Inflammatory macrophage treated with lipopolysaccharide for 1 hour (primary cell): ENCODE measurements at regions not wholly inside any gene's neighbourhood (a gene's known extent, or its start where the extent isn't known, plus 50 kb on each side); places are given as distances from the start of the nearest gene placed in this dataset.
"Not testable (repeated sequence)": the region's sequence is repeated elsewhere in the genome, so short reads cannot be mapped to it uniquely, and the experiment has no call there.

Source experiments
- DNase-seq, 2 donors: peaks; one replicate each; pipeline ENCODE4 v3.0.0-alpha.2; 2020 to 2022

DNA sequence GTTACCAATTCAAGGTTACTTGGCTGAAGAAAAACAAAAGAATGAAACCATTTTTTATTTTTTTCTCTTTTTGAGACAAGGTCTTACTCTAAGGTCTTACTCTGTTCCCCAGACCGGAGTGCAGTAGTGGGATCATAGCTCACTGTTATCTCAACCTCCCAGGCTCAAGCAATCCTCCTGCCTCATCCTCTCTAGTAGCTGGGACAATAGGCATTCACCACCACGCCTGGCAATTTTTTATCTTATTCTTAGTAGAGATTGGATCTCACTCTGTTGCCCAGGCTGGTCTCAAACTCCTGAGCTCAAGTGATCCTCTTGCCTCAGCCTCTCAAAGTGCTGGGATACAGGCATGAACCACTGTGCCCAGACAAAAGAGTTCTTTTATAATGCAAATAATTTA lies 3732.0 kb upstream of the OR11H1 start:
- DNase-seq: not testable (repeated sequence)

DNA sequence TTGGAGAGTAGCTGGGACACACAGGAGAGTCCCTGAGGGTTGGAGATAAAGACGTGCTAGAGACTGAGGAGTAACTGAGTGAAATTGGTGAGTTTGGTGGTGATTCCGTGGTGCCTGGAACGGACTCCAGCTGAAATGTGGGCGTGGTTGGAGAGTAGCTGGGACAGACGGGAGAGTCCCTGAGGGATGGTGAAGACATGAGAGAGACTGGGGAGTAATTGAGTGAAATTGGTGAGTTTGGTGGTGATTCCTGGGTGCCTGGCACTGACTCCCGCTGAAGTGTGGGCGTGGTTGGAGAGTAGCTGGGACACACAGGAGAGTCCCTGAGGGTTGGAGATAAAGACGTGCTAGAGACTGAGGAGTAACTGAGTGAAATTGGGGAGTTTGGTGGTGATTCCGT lies 3712.5 kb upstream of the OR11H1 start:
- DNase-seq: not testable (repeated sequence)

DNA sequence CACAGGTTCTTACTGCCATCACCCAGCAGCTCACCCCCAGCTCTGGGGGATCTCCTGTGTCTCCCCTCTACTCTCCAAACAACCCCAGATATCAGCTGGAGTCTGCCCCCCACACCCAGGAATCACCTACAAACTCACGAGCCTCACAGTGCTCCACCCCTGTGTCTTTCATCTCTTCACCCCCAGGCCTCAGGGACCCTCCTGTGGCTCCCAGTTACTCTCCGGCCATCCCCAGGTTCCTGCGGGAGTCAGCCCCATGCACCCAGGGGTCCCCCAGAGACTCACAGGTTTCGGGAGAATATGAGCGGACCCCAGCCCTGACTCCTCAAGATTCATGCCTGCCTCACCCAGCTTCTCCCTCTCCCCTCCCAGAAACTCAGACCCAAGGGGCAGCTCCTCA lies 3709.1 kb upstream of the OR11H1 start:
- DNase-seq: not testable (repeated sequence)

DNA sequence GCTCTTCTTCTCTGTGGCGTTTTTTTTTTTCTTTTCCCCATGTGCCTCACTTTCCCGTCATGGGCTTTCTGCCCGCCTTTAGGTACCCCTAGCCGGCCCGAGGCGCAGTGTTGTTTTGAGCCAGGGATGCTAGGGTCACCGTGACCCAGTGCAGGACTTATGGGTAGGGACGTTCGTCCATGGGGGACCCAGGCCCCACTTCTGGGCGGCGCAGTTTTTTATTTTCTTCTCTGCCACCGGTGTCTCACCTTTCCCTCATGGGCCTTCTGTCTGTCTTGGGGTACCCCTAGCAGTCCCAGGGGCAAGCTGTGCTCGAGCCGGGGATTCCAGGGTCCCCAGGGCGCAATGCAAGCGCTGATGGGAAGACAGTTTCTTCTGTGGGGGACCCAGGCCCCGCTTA lies 3705.7 kb upstream of the OR11H1 start:
- not testable (repeated sequence) for DNase-seq

DNA sequence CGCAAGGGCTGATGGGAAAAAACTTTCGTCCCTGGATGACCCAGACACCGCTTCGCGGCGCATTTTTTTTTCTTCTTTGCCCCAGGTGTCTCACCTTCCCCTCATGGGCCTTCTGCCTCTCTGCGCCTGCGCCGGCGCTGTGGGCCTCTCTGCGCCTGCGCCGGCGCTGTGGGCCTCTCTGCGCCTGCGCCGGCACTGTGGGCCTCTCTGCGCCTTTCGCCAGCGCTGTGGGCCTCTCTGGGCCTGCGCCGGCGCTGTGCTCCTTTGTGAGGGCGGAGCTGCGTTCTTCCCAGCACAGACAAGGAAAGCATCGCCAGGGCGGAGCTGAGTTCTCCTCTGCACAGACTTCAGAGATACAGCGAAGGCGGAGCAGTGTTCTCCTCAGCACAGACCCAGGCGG lies 3703.0 kb upstream of the OR11H1 start:
- not testable (repeated sequence) for DNase-seq

DNA sequence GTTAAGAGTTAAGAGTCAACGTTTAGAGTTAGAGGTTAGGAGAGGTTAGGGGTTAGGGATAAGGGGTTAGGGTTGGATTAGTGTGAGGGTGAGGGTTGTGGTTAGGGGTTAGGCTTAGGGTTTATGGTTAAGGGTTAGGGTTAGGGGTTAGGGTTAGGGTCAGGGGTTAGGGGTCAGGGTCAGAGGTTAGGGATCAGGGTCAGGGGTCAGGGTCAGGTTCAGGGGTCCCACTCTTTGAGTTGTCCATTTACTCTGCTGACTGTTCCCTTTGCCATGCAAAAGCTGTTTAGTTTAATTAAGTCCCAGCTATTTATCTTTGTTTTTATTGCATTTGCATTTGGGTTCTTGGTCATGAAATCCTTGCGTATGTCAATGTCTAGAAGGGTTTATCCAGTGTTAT lies 3702.0 kb upstream of the OR11H1 start:
- not testable (repeated sequence) for DNase-seq

DNA sequence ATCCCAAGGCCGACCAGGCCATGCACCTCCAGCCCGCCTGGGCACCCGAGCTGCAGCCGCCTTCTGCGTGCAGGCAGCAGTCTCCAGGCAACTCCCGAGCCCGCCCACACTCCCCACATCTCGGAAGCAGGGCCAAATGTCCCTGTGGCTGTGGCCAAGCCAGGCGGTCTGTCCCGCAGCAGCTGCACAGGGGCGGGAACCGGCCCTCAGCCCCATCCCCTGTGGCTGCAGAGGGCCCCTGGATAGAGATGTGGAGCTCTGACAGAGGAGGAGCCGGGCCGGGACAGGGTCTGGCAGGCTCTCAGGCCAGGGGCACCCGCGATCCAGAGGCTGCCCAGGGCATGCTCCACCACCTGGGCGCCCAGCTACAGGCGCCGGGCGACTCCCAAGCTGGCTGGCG lies 3698.6 kb upstream of the OR11H1 start:
- peak in 1 of 2 donors; percentile 0 for DNase-seq
